ENCODE measurements at regions not wholly inside any gene's neighbourhood (a gene's known extent, or its start where the extent isn't known, plus 50 kb on each side); places are given as distances from the start of the nearest gene placed in this dataset.
A peak's percentile ranks its signal among the peaks of the same experiment; 100 is the strongest.

DNA sequence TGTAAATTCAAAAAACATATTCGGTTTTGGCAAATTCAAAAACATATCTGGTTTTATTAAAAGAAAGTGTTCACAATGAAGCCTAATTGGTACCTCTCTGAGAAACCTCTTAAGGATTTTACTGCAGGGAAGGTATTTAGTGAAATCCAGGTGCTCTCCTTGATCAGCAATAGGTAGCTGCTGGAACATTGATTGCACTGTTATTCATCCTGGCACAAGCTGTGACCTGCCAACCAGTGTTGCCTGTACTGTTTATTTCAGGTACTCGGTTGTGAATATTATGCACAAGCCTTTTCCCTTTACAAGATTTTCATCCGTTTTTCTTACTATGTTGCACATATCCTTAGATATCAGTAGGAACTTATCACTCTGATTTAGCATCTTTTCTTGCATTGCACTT is 155.8 kb upstream of the ZEB2 start:
- DNase-seq: no peak
- Mint-ChIP-seq H3K4me1 (no peaks in the 10 kb centered on the region), H3K36me3 (ENCODE audit: low read depth) (no peaks in the 10 kb centered on the region), H3K9me3 (no peaks in the 10 kb centered on the region), H3K27ac (no peak overlapping the region), H3K4me3 (no peak overlapping the region), H3K27me3 (peaks cover 6% of the 10 kb centered on the region)
- ChIA-PET CTCF (no interaction called here), POLR2A (no interaction called here)

DNA sequence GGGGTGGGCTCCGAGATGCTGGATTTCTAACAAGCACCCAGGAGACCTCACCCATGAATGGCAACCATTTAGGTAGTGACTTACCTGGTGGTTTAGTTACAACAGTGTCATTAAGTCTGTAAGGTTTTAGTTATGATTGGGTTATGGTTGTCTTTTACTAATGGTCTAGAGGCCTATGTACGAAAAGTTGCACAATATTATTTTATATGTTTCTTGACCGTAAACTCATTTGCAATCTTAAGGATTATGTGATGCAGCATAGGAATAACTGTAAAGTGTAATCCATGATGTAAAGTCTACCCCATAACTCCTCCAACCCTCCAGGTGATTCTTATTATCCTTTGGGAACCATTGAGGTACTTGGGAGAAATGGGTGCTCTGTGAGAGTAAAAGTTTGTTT is 155.4 kb upstream of the ZEB2 start:
- Mint-ChIP-seq H3K9me3 (no peaks in the 10 kb centered on the region), H3K4me1 (no peaks in the 10 kb centered on the region), H3K27ac (no peak overlapping the region), H3K27me3 (peaks cover 6% of the 10 kb centered on the region), H3K4me3 (no peak overlapping the region), H3K36me3 (ENCODE audit: low read depth) (no peaks in the 10 kb centered on the region)
- CTCF ChIA-PET: no interaction called here
- POLR2A ChIA-PET: no interaction called here
- DNase-seq: no peak

GRCh38 chr2:144674071-144674470 is 154.2 kb upstream of the ZEB2 start:
- Mint-ChIP-seq H3K9me3 (no peaks in the 10 kb centered on the region), H3K27ac (no peak overlapping the region), H3K36me3 (ENCODE audit: low read depth) (no peaks in the 10 kb centered on the region), H3K4me3 (no peak overlapping the region), H3K4me1 (no peaks in the 10 kb centered on the region), H3K27me3 (peaks cover 10% of the 10 kb centered on the region)
- ChIA-PET POLR2A (no interaction called here), CTCF (no interaction called here)
- no peak for DNase-seq

DNA sequence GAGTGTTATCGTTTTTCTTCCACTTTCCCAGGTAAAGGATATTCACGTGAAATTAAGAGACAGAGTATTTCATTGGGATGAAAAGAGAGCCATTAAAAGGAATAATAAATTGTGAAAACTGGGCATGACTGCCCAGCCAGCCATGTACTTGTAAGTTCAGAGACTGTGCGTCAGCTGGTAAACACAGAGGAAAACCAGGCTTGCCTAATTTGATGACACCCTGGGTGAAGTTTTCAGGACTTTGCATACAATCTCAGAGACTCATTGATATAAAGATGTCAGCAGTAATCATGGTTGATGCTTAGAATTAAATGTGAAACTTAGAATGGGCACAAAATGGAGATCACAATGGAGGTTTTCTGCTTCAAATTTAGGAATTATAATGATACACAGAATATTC is 153.5 kb upstream of the ZEB2 start:
- Mint-ChIP-seq H3K9me3 (no peaks in the 10 kb centered on the region), H3K27me3 (peaks cover 9% of the 10 kb centered on the region), H3K36me3 (ENCODE audit: low read depth) (no peaks in the 10 kb centered on the region), H3K27ac (no peak overlapping the region), H3K4me1 (no peaks in the 10 kb centered on the region), H3K4me3 (no peak overlapping the region)
- no peak for DNase-seq
- POLR2A ChIA-PET: no interaction called here
- CTCF ChIA-PET: no interaction called here

DNA sequence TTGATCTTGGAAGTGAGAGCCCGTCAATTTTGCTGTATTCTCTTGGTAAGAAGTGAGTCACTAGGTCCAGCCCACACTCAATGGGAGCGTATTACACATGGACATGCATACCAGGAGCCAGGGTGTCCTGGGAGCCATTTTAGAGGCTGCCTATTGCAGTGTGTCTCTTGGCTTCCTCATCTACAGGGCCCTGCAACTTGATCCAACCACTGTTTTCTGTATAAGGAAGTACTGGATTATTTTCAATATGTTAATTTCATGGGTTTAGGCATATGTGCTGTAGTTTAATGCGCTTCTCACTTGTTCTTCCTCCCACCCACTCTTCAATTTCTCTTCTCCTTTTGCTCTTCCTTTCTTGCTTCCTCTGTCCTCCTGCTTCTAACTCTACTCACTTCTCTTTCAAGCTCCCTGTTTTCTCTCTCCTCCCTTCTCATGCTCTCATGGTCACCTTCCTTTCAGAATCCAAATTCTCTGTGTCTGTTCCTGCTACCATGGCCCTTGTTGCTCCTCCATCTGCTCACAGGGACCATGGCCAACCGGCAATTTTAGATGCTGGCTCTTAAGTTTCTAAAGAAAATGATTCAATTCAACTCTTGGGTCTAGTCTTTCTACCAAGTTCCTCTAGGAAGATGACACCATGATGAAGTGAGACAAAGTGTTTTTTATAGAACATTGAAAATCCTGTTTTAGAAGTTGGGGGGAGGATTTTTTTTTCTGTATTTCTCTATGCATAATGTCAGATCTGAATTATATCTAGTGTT is 152.0 kb upstream of the ZEB2 start:
- POLR2A ChIA-PET: no interaction called here
- DNase-seq: no peak
- Mint-ChIP-seq H3K4me1 (no peaks in the 10 kb centered on the region), H3K27me3 (peaks cover 9% of the 10 kb centered on the region), H3K9me3 (no peaks in the 10 kb centered on the region), H3K4me3 (no peak overlapping the region), H3K27ac (no peak overlapping the region), H3K36me3 (ENCODE audit: low read depth) (no peaks in the 10 kb centered on the region)
- CTCF ChIA-PET: no interaction called here

- H3K4me3 Mint-ChIP-seq: no peak overlapping the region
- DNase-seq: no peak
- no peak overlapping the region for H3K27ac Mint-ChIP-seq
- H3K36me3 Mint-ChIP-seq (ENCODE audit: low read depth): no peaks in the 10 kb centered on the region
- CTCF ChIA-PET: no interaction called here
- H3K4me1 Mint-ChIP-seq: no peaks in the 10 kb centered on the region
- POLR2A ChIA-PET: no interaction called here
- peaks cover 13% of the 10 kb centered on the region for H3K27me3 Mint-ChIP-seq
- no peaks in the 10 kb centered on the region for H3K9me3 Mint-ChIP-seq
These were observed 150.8 kb upstream of the ZEB2 start for GRCh38 chr2:144670738-144671137.

DNA sequence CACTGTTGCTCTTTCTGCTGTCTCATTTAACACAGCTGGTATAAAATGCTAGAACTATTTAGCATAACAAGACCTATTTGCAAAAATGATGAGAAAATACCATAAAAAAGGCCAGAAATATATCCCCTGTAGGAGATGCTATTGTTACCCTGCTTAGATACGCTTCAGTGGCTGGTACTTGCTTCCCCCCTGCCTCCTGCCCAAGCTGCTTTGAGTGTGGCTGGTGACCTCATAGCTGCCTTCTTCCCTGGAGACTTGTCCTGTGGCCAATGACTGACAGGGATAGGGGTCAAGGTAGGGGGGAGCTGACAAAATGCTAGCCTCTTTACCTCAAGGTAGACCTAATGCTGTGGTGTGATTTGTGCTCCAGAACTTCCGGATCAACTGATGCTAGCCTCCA is 150.2 kb upstream of the ZEB2 start:
- H3K4me1 Mint-ChIP-seq: no peaks in the 10 kb centered on the region
- CTCF ChIA-PET: no interaction called here
- no peak for DNase-seq
- no peaks in the 10 kb centered on the region for H3K9me3 Mint-ChIP-seq
- no peak overlapping the region for H3K4me3 Mint-ChIP-seq
- H3K27me3 Mint-ChIP-seq: peaks cover 13% of the 10 kb centered on the region
- H3K27ac Mint-ChIP-seq: no peak overlapping the region
- no peaks in the 10 kb centered on the region for H3K36me3 Mint-ChIP-seq (ENCODE audit: low read depth)
- POLR2A ChIA-PET: no interaction called here

- DNase-seq: no peak
- no peaks in the 10 kb centered on the region for H3K4me1 Mint-ChIP-seq
- ChIA-PET POLR2A (no interaction called here), CTCF (no interaction called here)
- no peak overlapping the region for H3K27ac Mint-ChIP-seq
- no peak overlapping the region for H3K4me3 Mint-ChIP-seq
- no peaks in the 10 kb centered on the region for H3K9me3 Mint-ChIP-seq
- no peaks in the 10 kb centered on the region for H3K36me3 Mint-ChIP-seq (ENCODE audit: low read depth)
- H3K27me3 Mint-ChIP-seq: peaks cover 13% of the 10 kb centered on the region
These were observed 149.5 kb upstream of the ZEB2 start for GRCh38 chr2:144669196-144669987.

DNA sequence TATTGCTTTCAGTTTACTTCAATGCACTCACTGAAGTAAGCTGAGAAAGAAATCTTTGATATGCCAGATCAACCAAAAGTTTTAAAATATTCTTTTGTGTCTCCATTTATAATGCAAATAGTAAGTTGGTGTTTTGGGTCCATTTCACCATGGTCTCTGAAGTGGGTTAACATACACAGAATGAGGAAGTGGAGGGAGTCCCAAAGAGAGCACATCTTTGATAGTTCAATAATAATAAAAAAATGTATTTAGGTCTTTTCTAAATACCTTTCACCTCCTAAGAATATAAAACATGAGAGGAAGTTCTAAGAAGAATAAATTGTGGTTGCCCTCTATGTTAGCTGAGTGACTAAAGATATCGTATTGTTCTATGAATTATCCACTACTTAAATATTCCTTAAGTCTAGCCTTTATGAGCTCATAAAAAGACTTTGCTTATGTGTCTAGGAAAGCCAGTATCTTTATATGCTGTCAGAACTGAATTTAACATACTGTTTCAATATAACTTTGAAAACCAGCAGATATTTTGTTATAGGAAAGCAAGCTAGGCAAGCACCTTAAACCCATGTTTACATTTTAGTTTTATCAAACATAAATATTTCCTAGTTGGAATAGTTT is 148.7 kb upstream of the ZEB2 start:
- Mint-ChIP-seq H3K4me3 (no peak overlapping the region), H3K4me1 (no peaks in the 10 kb centered on the region), H3K36me3 (ENCODE audit: low read depth) (no peaks in the 10 kb centered on the region), H3K27ac (no peak overlapping the region), H3K9me3 (no peaks in the 10 kb centered on the region), H3K27me3 (peaks cover 13% of the 10 kb centered on the region)
- ChIA-PET CTCF (no interaction called here), POLR2A (no interaction called here)
- no peak for DNase-seq

DNA sequence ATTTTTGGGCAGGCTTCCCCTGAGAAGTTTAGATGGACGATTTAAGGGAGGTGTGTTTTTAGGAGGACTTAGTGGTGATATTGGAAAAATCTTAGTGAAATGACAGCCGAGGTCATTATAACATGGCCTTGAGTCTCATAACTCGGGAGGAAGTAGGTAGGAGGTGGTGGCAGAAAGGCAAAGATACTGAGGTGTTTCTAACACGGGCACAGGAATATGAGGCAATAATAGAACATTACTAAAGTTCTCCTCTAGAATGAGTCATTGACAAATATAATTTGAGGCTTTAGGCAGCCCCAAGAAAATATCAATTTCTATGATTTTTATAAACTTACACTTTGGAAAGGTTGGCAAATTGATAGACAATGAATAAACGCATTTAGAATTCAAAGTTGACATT is 146.1 kb upstream of the ZEB2 start:
- Mint-ChIP-seq H3K36me3 (ENCODE audit: low read depth) (no peaks in the 10 kb centered on the region), H3K27ac (no peak overlapping the region), H3K9me3 (no peaks in the 10 kb centered on the region), H3K4me3 (no peak overlapping the region), H3K27me3 (peaks cover 16% of the 10 kb centered on the region), H3K4me1 (no peaks in the 10 kb centered on the region)
- DNase-seq: no peak
- ChIA-PET CTCF (no interaction called here), POLR2A (no interaction called here)

DNA sequence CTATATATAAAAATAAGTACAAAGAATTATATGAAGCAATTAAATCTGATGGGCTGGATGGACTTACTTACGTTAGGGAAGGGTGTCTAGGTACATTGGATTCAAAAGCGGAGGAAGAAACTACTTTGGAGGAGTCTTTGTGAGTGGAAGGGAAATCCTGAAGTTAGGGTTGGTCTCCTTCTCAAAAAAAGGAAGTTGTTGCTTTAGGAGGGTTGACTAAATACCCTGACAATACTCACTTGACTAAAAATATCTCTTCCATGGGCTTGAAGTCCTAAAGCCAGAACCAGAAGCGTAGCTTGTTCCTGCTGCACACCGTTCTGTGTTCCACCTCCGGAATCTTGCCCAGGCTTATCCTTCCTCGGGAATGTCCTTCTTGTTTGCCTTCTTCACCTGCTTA is 143.3 kb upstream of the ZEB2 start:
- Mint-ChIP-seq H3K4me3 (no peak overlapping the region), H3K27ac (no peak overlapping the region), H3K27me3 (peaks cover 11% of the 10 kb centered on the region), H3K36me3 (ENCODE audit: low read depth) (no peaks in the 10 kb centered on the region), H3K4me1 (peaks cover 2% of the 10 kb centered on the region), H3K9me3 (no peaks in the 10 kb centered on the region)
- CTCF ChIA-PET: no interaction called here
- no peak for DNase-seq
- POLR2A ChIA-PET: no interaction called here

DNA sequence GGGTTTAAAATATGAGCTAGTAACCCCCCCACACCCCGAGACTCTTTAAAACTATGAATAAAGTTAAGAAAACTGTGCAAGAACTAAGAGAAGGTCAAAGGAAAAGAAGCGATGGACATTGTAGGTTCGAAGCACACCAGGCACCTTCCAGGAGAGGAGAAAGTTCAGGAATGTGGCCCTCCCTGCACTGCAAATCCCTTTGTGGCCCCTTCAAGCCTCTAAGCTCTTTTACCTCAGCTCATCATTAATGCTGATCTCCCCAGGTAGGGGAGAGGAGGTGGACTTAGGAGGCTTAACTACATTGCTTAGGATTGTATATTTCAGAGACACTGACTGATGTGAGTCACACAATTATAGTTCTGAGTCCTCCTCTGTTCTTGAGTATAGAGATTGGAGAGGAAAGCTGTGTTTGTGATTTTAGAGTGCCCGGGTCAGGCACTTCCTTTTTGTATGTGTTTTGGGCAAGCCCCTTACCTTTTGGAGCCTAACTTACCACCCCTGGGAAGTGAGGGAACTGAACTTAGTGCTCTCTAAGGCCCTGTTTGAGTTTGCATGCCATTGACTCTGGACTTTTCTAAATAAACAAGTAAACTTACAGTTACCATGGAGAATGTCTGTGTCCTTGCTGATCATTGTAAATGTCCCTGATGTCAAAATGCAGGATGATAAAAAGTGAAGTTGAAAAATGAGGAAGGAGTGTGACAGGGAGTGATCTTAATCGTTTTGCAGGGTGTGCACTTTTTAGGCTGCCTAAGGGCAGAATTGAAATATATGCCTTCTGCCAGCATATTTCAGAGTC is 140.8 kb upstream of the ZEB2 start:
- DNase-seq: no peak
- no peak overlapping the region for H3K4me3 Mint-ChIP-seq
- POLR2A ChIA-PET: no interaction called here

GRCh38 chr2:144659731-144660275 is 139.9 kb upstream of the ZEB2 start:
- peak; percentile 53 for DNase-seq
- Mint-ChIP-seq H3K27ac (no peak overlapping the region), H3K4me1 (peaks cover 2% of the 10 kb centered on the region), H3K27me3 (peaks cover 3% of the 10 kb centered on the region), H3K36me3 (ENCODE audit: low read depth) (no peaks in the 10 kb centered on the region), H3K9me3 (no peaks in the 10 kb centered on the region), H3K4me3 (no peak overlapping the region)
- CTCF ChIA-PET: no interaction called here
- POLR2A ChIA-PET: no interaction called here

More for the DNA sequence above, 140.8 kb upstream of the ZEB2 start:
- Mint-ChIP-seq H3K36me3 (ENCODE audit: low read depth) (no peaks in the 10 kb centered on the region), H3K27me3 (peaks cover 3% of the 10 kb centered on the region), H3K27ac (no peak overlapping the region), H3K9me3 (no peaks in the 10 kb centered on the region), H3K4me1 (peaks cover 2% of the 10 kb centered on the region)
- CTCF ChIA-PET: no interaction called here
